ENCODE measurements at regions not wholly inside any gene's neighbourhood (a gene's known extent, or its start where the extent isn't known, plus 50 kb on each side); places are given as distances from the start of the nearest gene placed in this dataset.

- FAIRE-seq, result no peak
- DNase-seq (ENCODE audit: extremely low spot score, insufficient read length, low read depth), result no peak
Observed at GRCh38 chr7:46581268-46581667, 660.2 kb upstream of the IGFBP3 start.

DNA sequence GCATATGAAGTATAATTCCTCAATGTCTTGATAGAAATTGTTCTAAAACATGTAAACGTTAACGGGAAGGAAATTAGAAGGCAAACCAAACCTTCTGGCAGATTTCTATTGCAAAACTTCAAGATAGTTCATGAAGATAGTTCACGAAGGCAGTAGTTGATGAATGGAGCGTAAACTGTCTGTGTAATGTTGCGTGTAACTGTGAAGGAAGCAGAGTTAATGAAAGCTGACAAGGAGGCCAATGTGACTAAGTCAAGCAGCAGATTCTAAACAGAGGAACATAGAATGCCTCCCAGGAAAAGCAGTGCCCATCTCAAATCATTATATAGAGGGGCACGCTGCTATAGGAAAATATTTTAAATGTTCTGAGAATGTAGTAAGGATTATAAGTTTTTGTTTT lies 659.7 kb upstream of the IGFBP3 start:
- no peak for DNase-seq (ENCODE audit: extremely low spot score, insufficient read length, low read depth)
- no peak for FAIRE-seq

GRCh38 chr7:46577394-46577793 lies 656.3 kb upstream of the IGFBP3 start:
- FAIRE-seq (no peak), DNase-seq (ENCODE audit: extremely low spot score, insufficient read length, low read depth) (no peak)

GRCh38 chr7:46576950-46577349 lies 655.9 kb upstream of the IGFBP3 start:
- no peak for DNase-seq (ENCODE audit: extremely low spot score, insufficient read length, low read depth)
- FAIRE-seq, result no peak

DNA sequence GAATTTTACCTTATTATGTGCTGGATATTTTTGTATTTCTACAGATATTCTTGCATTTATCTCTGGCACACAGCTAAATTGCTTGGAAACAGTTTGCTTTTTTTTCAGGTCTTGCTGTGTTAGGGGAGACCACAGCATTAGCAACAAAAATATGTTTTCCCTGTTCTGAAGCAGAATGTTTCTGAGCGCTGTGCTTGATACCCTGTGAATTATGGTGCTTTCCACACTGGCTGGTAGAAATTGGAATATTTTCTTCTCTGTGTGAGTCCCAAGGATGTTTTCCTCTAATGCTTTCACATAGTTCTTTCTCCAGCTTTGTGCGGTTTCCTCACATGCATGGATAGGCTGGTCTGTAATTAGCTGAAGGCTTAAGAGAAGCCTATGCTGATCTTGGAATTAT lies 651.6 kb upstream of the IGFBP3 start:
- DNase-seq (ENCODE audit: extremely low spot score, insufficient read length, low read depth), result no peak
- FAIRE-seq, result no peak

DNA sequence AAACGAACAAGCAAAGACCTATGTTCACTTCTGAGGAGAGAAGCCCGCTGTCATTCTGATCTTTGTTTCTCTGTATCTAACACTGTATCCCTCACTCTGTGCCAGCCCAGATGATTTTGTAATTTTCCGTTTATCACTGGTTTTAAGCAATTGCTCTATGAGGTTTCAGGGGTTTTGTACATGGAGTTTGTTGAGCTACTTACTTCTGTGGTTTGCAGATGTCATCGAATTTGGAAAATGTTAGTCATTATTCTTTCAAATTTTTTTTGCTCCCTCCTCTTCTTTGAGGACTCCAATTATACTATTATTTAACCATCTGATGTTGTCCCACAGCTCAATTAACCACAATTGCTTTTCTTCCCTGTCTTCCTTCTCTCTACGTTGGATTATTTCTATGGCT lies 650.9 kb upstream of the IGFBP3 start:
- DNase-seq (ENCODE audit: extremely low spot score, insufficient read length, low read depth), result no peak
- no peak for FAIRE-seq

DNA sequence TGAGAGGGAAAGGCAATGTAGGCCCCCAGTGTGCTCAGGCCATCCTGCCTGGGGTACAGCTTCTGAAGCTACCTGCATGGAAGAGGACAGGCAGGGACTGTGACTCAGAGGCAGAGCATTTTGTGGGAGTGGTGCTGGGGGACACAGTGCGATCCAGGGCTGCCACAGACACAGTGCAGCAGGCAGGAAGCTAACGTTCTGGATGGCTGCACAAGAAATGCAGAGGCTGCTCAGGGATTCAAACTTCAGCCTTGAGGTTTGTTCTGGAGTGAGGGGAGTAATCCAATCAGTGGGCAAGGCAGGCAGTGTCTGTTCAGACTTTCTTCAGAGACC lies 648.0 kb upstream of the IGFBP3 start:
- DNase-seq (ENCODE audit: extremely low spot score, insufficient read length, low read depth) (no peak), FAIRE-seq (no peak)

DNA sequence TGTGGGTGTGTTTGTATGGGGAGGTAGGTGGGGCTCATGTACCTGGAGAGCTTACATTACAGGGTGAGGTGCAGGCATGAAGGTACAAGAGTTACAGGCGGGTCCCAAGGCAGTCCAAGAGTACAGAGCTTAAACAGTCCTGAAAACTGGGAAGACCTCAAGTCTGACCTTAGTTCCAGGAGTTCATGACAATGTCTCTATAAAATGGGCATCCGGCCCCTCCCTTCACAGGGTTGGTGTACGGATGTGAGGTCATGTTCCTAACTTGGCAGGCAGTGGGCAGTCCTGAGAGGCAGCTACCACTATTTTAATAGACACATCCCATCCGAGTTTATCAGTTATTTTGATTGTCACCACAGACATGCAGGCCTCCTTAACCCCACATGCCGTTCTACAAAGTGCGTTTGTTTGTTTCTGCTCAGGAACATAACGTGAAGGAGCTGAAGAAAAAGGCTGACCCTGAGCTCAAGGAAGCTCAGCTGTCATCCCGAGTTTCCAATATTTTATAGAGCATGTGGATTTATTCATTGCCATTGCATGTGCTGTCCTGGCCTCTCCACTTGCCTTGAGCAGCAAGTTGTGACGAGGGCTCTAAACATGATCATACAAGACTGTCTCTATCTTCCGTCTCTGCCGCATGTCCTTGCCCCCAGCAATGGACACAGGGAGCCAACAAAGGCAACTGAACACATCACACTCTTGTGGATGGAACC lies 647.5 kb upstream of the IGFBP3 start:
- no peak for DNase-seq (ENCODE audit: extremely low spot score, insufficient read length, low read depth)
- FAIRE-seq, result no peak

- FAIRE-seq (no peak), DNase-seq (ENCODE audit: extremely low spot score, insufficient read length, low read depth) (no peak)
Observed at GRCh38 chr7:46567858-46568257, 646.8 kb upstream of the IGFBP3 start.

DNA sequence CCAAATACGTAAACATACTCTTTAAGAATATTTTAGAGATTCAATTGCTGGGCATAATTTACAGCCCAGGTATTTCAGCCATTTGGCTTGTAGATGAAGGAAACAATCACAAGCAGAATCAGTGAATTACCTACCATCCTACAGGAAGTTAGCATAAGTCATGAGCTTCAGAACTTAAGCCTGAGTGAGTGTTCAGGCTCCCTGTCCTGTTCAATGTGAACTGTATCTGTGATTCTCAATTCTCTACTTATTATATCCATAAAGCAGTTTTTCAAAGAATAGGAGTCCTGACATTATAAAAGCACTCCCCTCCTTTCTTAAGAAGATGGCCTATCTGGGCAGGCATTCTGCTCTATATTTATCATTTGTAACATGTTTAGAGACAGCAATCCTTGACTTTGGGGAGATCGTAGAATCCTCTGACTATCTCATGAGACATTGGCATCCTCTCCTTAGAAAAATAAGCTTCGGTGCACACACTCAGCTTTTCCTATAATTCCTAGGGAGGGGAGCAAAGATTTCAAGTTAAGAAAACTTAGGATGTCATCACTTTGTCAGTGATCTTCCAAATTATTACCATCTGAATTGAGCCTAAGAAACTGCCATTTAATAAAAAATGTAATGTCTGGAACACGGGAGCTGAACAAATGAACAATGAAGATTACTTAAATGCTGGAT lies 645.2 kb upstream of the IGFBP3 start:
- FAIRE-seq (no peak), DNase-seq (ENCODE audit: extremely low spot score, insufficient read length, low read depth) (no peak)

GRCh38 chr7:46565253-46566096 lies 644.4 kb upstream of the IGFBP3 start:
- DNase-seq (ENCODE audit: extremely low spot score, insufficient read length, low read depth) (no peak), FAIRE-seq (no peak)

- no peak for FAIRE-seq
Observed at GRCh38 chr7:46559194-46559832, 638.2 kb upstream of the IGFBP3 start.

DNA sequence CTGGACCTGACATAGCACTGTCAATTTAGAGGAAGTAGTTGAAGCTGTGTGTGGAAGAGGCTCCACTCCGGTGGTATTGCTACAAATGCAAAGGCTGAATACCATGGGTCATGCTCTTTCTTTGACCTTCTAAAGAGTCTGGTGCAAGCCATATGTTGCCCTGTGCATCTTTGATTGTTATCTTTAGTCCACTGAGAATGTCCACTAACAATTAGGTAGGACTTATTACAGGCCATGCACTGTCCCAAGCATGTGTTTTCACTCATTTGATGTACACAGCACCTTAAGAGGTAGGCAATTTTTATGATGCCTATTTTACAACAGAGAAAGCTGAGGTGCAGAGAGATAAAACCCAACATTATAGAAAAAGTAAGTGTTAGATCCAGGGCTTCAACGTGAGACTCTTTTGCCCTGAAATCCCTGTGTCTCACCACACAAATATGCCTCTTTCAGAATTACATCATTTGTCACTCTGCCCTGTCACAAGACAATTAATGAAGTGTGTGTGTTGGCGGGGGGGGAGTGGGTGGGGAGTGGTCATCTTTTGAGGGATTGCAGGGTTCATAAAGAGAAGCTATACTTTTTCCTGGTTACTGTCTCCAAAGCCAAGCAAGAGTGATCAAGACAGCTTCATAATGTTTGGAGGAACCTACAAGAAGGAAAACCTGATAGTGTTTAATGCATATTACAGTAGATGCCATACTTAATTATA lies 637.6 kb upstream of the IGFBP3 start:
- no peak for FAIRE-seq
- DNase-seq (ENCODE audit: extremely low spot score, insufficient read length, low read depth), result no peak

More at GRCh38 chr7:46559194-46559832, 638.2 kb upstream of the IGFBP3 start:
- DNase-seq (ENCODE audit: extremely low spot score, insufficient read length, low read depth), result no peak

- no peak for DNase-seq (ENCODE audit: extremely low spot score, insufficient read length, low read depth)
- FAIRE-seq, result no peak
Observed at GRCh38 chr7:46557781-46558180, 636.7 kb upstream of the IGFBP3 start.

DNA sequence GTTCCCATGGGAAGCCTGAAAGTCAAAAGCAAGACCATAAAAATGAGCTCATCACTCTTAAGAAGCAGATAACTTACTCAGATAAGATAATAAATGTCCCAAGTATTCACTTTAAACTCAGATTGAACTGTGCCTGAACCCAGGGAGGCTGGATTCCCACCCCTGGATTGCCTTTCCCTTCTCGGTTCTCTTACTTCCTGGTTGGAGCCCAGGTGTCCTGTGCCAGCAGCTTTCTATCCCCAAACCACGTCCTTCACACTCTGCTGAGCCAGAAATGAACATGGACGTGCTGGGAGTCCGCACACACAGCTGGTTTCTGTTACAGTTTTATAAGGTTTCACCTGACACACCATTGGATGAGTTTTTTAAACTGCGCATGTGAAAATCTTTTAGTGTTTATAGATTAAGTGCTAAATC lies 636.2 kb upstream of the IGFBP3 start:
- FAIRE-seq (no peak), DNase-seq (ENCODE audit: extremely low spot score, insufficient read length, low read depth) (no peak)

GRCh38 chr7:46554688-46555422 lies 633.8 kb upstream of the IGFBP3 start:
- FAIRE-seq (no peak), DNase-seq (ENCODE audit: extremely low spot score, insufficient read length, low read depth) (no peak)

DNA sequence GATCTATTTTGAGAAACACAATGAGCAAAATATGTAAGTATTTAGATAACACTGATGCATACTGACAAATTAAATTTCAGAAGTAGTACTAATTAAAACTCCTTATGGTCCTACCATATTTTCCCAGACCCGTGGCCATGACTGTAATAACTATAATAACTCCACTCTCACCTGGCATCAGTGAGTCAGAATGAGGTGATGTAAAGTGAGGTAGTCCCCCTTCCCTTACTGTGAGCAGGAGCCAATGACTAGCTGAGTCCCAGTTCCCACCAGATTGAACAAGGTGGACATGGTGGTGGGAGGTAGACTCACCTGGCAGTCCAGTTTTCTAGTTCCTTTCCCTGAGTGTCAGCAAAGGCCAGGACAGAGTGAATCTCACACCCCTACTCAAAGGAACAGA lies 630.5 kb upstream of the IGFBP3 start:
- DNase-seq (ENCODE audit: extremely low spot score, insufficient read length, low read depth), result no peak
- no peak for FAIRE-seq

- no peak for DNase-seq (ENCODE audit: extremely low spot score, insufficient read length, low read depth)
- FAIRE-seq, result no peak
Observed at GRCh38 chr7:46550864-46551263, 629.8 kb upstream of the IGFBP3 start.

- FAIRE-seq (no peak), DNase-seq (ENCODE audit: extremely low spot score, insufficient read length, low read depth) (no peak)
Observed at GRCh38 chr7:46549892-46550639, 629.0 kb upstream of the IGFBP3 start.

Measured in GM18507 (cell line).